Activated T-helper 17 cell treated with anti-CD3 and anti-CD28 coated beads, Interleukin-2, amount 50 U/mL, for 72 hours (primary cell): ENCODE measurements at regions not wholly inside any gene's neighbourhood (a gene's known extent, or its start where the extent isn't known, plus 50 kb on each side); places are given as distances from the start of the nearest gene placed in this dataset.

Source experiments
- ATAC-seq: fragments of 150-1000 bp; cut with Tn5 transposase; replicated peaks from 2 replicates; pipeline ENCODE4 v1.10.0; 2021; ENCODE audit warnings: mild to moderate bottlenecking, moderate library complexity
- H3K27ac Mint-ChIP-seq: one replicate; pipeline ENCODE4 v1.8.0; 2022; ENCODE audit warnings: mixed read lengths
- H3K27me3 Mint-ChIP-seq: one replicate; pipeline ENCODE4 v1.8.0; 2022; ENCODE audit warnings: mixed read lengths
- H3K36me3 Mint-ChIP-seq: one replicate; pipeline ENCODE4 v1.8.0; 2022; ENCODE audit warnings: low read depth, mild to moderate bottlenecking, mixed read lengths
- H3K4me1 Mint-ChIP-seq: one replicate; pipeline ENCODE4 v1.8.0; 2022; ENCODE audit warnings: mixed read lengths
- H3K4me3 Mint-ChIP-seq: one replicate; pipeline ENCODE4 v1.8.0; 2022; ENCODE audit warnings: mild to moderate bottlenecking, mixed read lengths
- H3K9me3 Mint-ChIP-seq: one replicate; pipeline ENCODE4 v1.8.0; 2022; ENCODE audit warnings: mixed read lengths

DNA sequence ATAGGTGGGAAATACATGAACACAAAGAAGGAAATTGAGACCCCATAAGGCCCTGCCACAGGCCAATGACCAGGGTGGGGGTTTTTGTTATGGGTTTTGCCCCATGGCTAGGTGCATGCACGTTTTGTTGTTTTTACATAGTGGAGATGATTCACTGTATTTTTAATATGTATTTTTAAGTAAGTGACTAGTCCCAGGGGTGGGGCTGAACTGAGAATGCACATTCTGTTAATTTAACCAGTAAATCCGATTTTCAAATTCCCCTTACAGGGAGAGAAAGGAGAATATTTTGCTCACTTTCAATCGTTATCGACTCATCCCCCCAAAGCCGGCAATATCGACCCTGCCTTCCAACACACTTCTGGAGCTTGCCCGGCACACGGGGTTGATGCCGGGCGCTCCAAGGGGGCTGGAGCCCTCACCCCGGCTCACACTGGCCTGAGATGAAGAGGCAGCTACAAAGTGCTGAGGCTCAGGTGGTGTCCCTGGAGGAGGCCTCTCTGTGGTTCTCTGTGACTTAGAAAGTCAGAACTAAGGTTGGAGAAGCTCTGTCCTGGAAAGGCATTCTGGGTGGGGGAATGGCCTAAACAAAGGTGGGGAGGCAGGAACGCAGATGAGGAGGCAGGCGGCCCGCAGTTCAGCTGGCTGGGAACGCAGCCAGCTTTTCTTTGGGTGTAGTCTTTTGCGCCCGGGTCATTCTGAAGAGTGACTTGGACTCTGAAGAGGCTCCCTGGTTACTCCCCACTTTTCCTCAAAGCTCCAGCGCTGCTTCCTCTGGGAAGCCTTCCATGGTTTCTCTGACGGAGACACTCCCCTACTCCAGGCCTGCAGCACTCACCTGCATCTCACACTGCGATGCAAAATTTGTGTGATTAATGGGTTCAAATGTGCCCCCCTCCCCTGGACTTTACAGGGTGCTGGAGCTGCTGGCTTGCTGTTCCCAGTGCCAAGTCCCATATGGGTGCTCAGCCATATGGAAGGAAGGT, 50.7 kb upstream of the DLK1 start:
- H3K4me3 Mint-ChIP-seq: no peak overlapping the region
- H3K9me3 Mint-ChIP-seq: no peaks in the 10 kb centered on the region
- H3K27me3 Mint-ChIP-seq: peaks cover 31% of the 10 kb centered on the region
- no peaks in the 10 kb centered on the region for H3K36me3 Mint-ChIP-seq
- no peak for ATAC-seq
- no peak overlapping the region for H3K27ac Mint-ChIP-seq
- H3K4me1 Mint-ChIP-seq: peaks cover 4% of the 10 kb centered on the region
